NCI-H460 (cell line): ENCODE measurements at regions not wholly inside any gene's neighbourhood (a gene's known extent, or its start where the extent isn't known, plus 50 kb on each side); places are given as distances from the start of the nearest gene placed in this dataset.
"Not testable (repeated sequence)": the region's sequence is repeated elsewhere in the genome, so short reads cannot be mapped to it uniquely, and the experiment has no call there.

ENCODE experiments used
- DNase-seq: peaks from one replicate; pipeline ENCODE4 v3.0.0-alpha.2; 2016; ENCODE audit warnings: low read depth; ENCODE audit errors: extremely low read depth

- no peak for DNase-seq
Observed at GRCh38 chr17:54666559-54666958, 234.1 kb upstream of the TOM1L1 start.

GRCh38 chr17:54678158-54678557 is 222.5 kb upstream of the TOM1L1 start:
- no peak for DNase-seq

- no peak for DNase-seq
Observed at GRCh38 chr17:54680410-54680809, 220.2 kb upstream of the TOM1L1 start.

GRCh38 chr17:54694287-54694887 is 206.3 kb upstream of the TOM1L1 start:
- no peak for DNase-seq

GRCh38 chr17:54712798-54713197 is 187.9 kb upstream of the TOM1L1 start:
- DNase-seq, result not testable (repeated sequence)

GRCh38 chr17:54718286-54718685 is 182.4 kb upstream of the TOM1L1 start:
- no peak for DNase-seq

- no peak for DNase-seq
Observed at GRCh38 chr17:54727624-54728023, 173.0 kb upstream of the TOM1L1 start.

GRCh38 chr17:54736573-54736972 is 164.1 kb upstream of the TOM1L1 start:
- no peak for DNase-seq

GRCh38 chr17:54738496-54738895 is 162.2 kb upstream of the TOM1L1 start:
- DNase-seq, result no peak

- DNase-seq, result no peak
Observed at GRCh38 chr17:54744750-54745149, 155.9 kb upstream of the TOM1L1 start.

GRCh38 chr17:54745239-54745638 is 155.4 kb upstream of the TOM1L1 start:
- DNase-seq, result no peak

- DNase-seq, result no peak
Observed at GRCh38 chr17:54745862-54746261, 154.8 kb upstream of the TOM1L1 start.

GRCh38 chr17:54749157-54749556 is 151.5 kb upstream of the TOM1L1 start:
- no peak for DNase-seq

GRCh38 chr17:54754560-54754959 is 146.1 kb upstream of the TOM1L1 start:
- no peak for DNase-seq

GRCh38 chr17:54760836-54761235 is 139.8 kb upstream of the TOM1L1 start:
- no peak for DNase-seq

GRCh38 chr17:54770836-54771235 is 129.8 kb upstream of the TOM1L1 start:
- no peak for DNase-seq

GRCh38 chr17:54771409-54771915 is 129.2 kb upstream of the TOM1L1 start:
- DNase-seq, result no peak

GRCh38 chr17:54780238-54780637 is 120.4 kb upstream of the TOM1L1 start:
- DNase-seq, result no peak

- DNase-seq, result no peak
Observed at GRCh38 chr17:54781389-54781788, 119.3 kb upstream of the TOM1L1 start.

GRCh38 chr17:54784305-54784704 is 116.3 kb upstream of the TOM1L1 start:
- DNase-seq, result no peak

- DNase-seq, result no peak
Observed at GRCh38 chr17:54785643-54786268, 114.9 kb upstream of the TOM1L1 start.

- DNase-seq, result no peak
Observed at GRCh38 chr17:54789101-54789880, 111.4 kb upstream of the TOM1L1 start.
